K562 (cell line): ENCODE measurements at regions not wholly inside any gene's neighbourhood (a gene's known extent, or its start where the extent isn't known, plus 50 kb on each side); places are given as distances from the start of the nearest gene placed in this dataset.

Source experiments
- ATAC-seq: fragments of 200-7000 bp; cut with Tn5 transposase; 3 replicates; pipeline ENCODE4 v1.9.1; 2020; ENCODE audit warnings: moderate library complexity
- BruUV-seq: library from RNA; stranded (reverse); fragments of 400-500 nt; replicated peaks from 2 replicates; lab custom pipeline; 2021; lab: Mats Ljungman, UMichigan
- CTCF ChIA-PET: fragments of 300-600 bp; formaldehyde crosslinking; extraction: SDS; loops from one replicate; lab custom pipeline; 2021; ENCODE audit warnings: low intra/inter-chr PET ratio; lab: Yijun Ruan, JAX
- POLR2A ChIA-PET: fragments of 300-600, 350-650 bp; sonication (Branson Sonifier 250); formaldehyde crosslinking; extraction: SDS; loops from one replicate; lab custom pipeline; 2021; ENCODE audit warnings: antibody characterized with exemption, inconsistent platforms; lab: Yijun Ruan, JAX
- DNase-seq, 4 experiments: peaks; one replicate each; pipeline versions ENCODE4 v3.0.0 to v3.0.0-alpha.2; 2011 to 2018; ENCODE audit warnings: low spot score in 3 of 4, mixed read lengths in 3 of 4; ENCODE audit errors: extremely low read depth in 1 of 4
- FAIRE-seq: peaks from 2 replicates; lab custom pipeline; 2011; peaks lifted over from hg19 to GRCh38; lab: Jason Lieb, UNC
- H2AFZ ChIP-seq: 2 replicates; pipeline ENCODE4 v1.6.0; 2011; ENCODE audit warnings: low read depth, low read length, control low read depth, inconsistent platforms
- H3K27ac ChIP-seq: fragments of 200-600 bp; 3 replicates; pipeline ENCODE4 v1.8.0; 2011; ENCODE audit warnings: low read depth, mild to moderate bottlenecking, control low read depth, inconsistent platforms, low read length, moderate library complexity, mixed read lengths; ENCODE audit errors: extremely low read depth
- H3K27me3 ChIP-seq, 2 experiments: fragments of 300-600 bp in 1 of 2; 2 replicates in 1 of 2; 3 replicates in 1 of 2; pipeline versions ENCODE4 v1.6.0 to v1.8.0; 2011; ENCODE audit warnings: inconsistent platforms in 2 of 2, low read length in 2 of 2, mild to moderate bottlenecking in 1 of 2, mixed read lengths in 1 of 2, moderate library complexity in 1 of 2; ENCODE audit not compliant: control insufficient read depth in 2 of 2, insufficient read depth in 2 of 2
- H3K36me3 ChIP-seq: fragments of 300-600 bp; 3 replicates; pipeline ENCODE4 v1.8.0; 2011; ENCODE audit warnings: mild to moderate bottlenecking, low read length, inconsistent platforms; ENCODE audit not compliant: control insufficient read depth, insufficient read depth
- H3K4me1 ChIP-seq, 2 experiments: fragments of 200-600 bp in 1 of 2; replicated peaks in 1 of 2; 2 replicates in 1 of 2; 3 replicates in 1 of 2; pipeline versions ENCODE4 v1.5.1 to v1.8.0; 2011; ENCODE audit warnings: inconsistent platforms in 2 of 2, low read length in 2 of 2, mild to moderate bottlenecking in 1 of 2, mixed read lengths in 1 of 2, moderate library complexity in 1 of 2; ENCODE audit not compliant: control insufficient read depth in 2 of 2, insufficient read depth in 2 of 2
- H3K4me2 ChIP-seq: 2 replicates; pipeline ENCODE4 v1.6.1; 2011; ENCODE audit warnings: low read length, control low read depth, inconsistent platforms, mixed read lengths; ENCODE audit not compliant: insufficient read depth
- H3K4me3 ChIP-seq: fragments of 200-600 bp; sonication (generic), shearing (Covaris generic); 2 replicates; pipeline ENCODE4 v1.5.1; 2016; ENCODE audit warnings: control low read depth, inconsistent platforms
- H3K79me2 ChIP-seq: fragments of 200-600 bp; 3 replicates; pipeline ENCODE4 v1.8.0; 2011; ENCODE audit warnings: low read length, inconsistent platforms; ENCODE audit not compliant: control insufficient read depth, insufficient read depth
- H3K9ac ChIP-seq, 2 experiments: 2 replicates each; pipeline versions ENCODE4 v1.6.0 to v1.6.1; 2011; ENCODE audit warnings: low read depth in 2 of 2, low read length in 2 of 2, control low read depth in 1 of 2, inconsistent platforms in 1 of 2, mild to moderate bottlenecking in 1 of 2, mixed read lengths in 1 of 2; ENCODE audit not compliant: insufficient read depth in 1 of 2
- H3K9me1 ChIP-seq: one replicate; pipeline ENCODE4 v1.6.0; 2011; ENCODE audit warnings: inconsistent platforms, mild to moderate bottlenecking, low read length, moderate library complexity; ENCODE audit not compliant: control insufficient read depth, insufficient read depth
- H3K9me3 ChIP-seq: replicated peaks from 2 replicates; pipeline ENCODE4 v1.5.1; 2011; ENCODE audit warnings: low read depth, low read length, inconsistent platforms; ENCODE audit not compliant: control insufficient read depth, insufficient read depth
- H4K20me1 ChIP-seq: replicated peaks from 2 replicates; pipeline ENCODE4 v1.6.1; 2011; ENCODE audit warnings: low read length, inconsistent platforms, mixed read lengths; ENCODE audit not compliant: control insufficient read depth, insufficient read depth
- CBX2 ChIP-seq: fragments of 200-600 bp; sonication (generic); IDR thresholded peaks from one replicate; pipeline ENCODE4 v1.6.1; 2012; ENCODE audit warnings: mild to moderate bottlenecking, low read length, inconsistent platforms; ENCODE audit not compliant: insufficient read depth, poor library complexity, severe bottlenecking
- HDAC2 ChIP-seq: fragments of 450-650 bp; IDR thresholded peaks from 2 replicates; pipeline ENCODE4 v1.6.1; 2016; ENCODE audit warnings: mild to moderate bottlenecking
- HDAC8 ChIP-seq: fragments of 450-650 bp; IDR thresholded peaks from 2 replicates; pipeline ENCODE4 v1.6.1; 2016; ENCODE audit warnings: mild to moderate bottlenecking, missing genetic modification characterization, moderate library complexity, missing compliant biosample characterization
- KAT8 ChIP-seq: fragments of 450-650 bp; IDR thresholded peaks from 2 replicates; pipeline ENCODE4 v1.6.1; 2016; ENCODE audit warnings: low read depth, mild to moderate bottlenecking
- KDM1A ChIP-seq, 2 experiments: fragments of 450-650 bp; IDR thresholded peaks; 2 replicates each; pipeline ENCODE4 v1.6.1; 2016; ENCODE audit warnings: mild to moderate bottlenecking in 2 of 2
- MTA1 ChIP-seq: fragments of 450-650 bp; IDR thresholded peaks from 2 replicates; pipeline ENCODE4 v1.6.1; 2017; ENCODE audit warnings: borderline replicate concordance
- PYGO2 ChIP-seq: fragments of 450-650 bp; IDR thresholded peaks from 2 replicates; pipeline ENCODE4 v1.6.1; 2016; ENCODE audit warnings: mild to moderate bottlenecking, missing genetic modification characterization, moderate library complexity, missing compliant biosample characterization
- SAP30 ChIP-seq: fragments of 200-600 bp; sonication (generic); IDR thresholded peaks from 2 replicates; pipeline ENCODE4 v1.6.1; 2012; ENCODE audit warnings: borderline replicate concordance, low read depth, mild to moderate bottlenecking, moderate library complexity, low read length, control low read depth, inconsistent platforms; ENCODE audit not compliant: insufficient read depth, poor library complexity, severe bottlenecking
- TFAM ChIP-seq: fragments of 250-450 bp; sonication (Bioruptor Pico); conservative IDR thresholded peaks from 2 replicates; pipeline ENCODE4 v1.5.0; 2021; ENCODE audit warnings: mild to moderate bottlenecking, moderate library complexity
- ZNF583 ChIP-seq: fragments of 250-450 bp; sonication (Bioruptor Pico); IDR thresholded peaks from 2 replicates; pipeline ENCODE4 v1.4.0; 2020
- ZNF644 ChIP-seq: fragments of 200-800 bp; sonication (Bioruptor generic); IDR thresholded peaks from 2 replicates; pipeline ENCODE4 v1.6.1; 2016; ENCODE audit warnings: low read depth, missing genetic modification characterization, missing compliant biosample characterization
- ZNF785 ChIP-seq: fragments of 250-450 bp; sonication (Bioruptor Pico); IDR thresholded peaks from 2 replicates; pipeline ENCODE4 v1.4.0; 2020; ENCODE audit warnings: mild to moderate bottlenecking
- ZSCAN32 ChIP-seq: fragments of 450-650 bp; formaldehyde crosslinking; IDR thresholded peaks from 2 replicates; pipeline ENCODE4 v1.4.0; 2020; ENCODE audit warnings: mild to moderate bottlenecking, moderate library complexity
- WGBS: fragments of 100-300 bp; shearing (Covaris generic); methylation state at CpG from one replicate; pipeline ENCODE4 v1.1.6; 2016; ENCODE audit warnings: low coverage, mixed read lengths; ENCODE audit not compliant: insufficient coverage; ENCODE audit errors: missing lambda C conversion rate; 5-methylcytosine and 5-hydroxymethylcytosine counted together
- in situ Hi-C: fragments of 300-500 bp; cut with MboI; formaldehyde crosslinking; loops from 4 replicates; pipeline ENCODE4 v1.15.0; 2018; ENCODE audit warnings: inconsistent platforms, mixed read lengths
- intact Hi-C: fragments of 100-400 bp; cut with micrococcal nuclease; formaldehyde crosslinking; loops from 2 replicates; pipeline ENCODE4 v1.14.2; 2022
- TF ChIP-seq, protein P1 (sequence below), 3 experiments: IDR thresholded peaks in 2 of 3; conservative IDR thresholded peaks in 1 of 3; 2 replicates each; pipeline ENCODE4 v1.5.1; 2011 to 2012; ENCODE audit warnings: low read length in 3 of 3, mild to moderate bottlenecking in 3 of 3, control low read depth in 2 of 3, improper control_type of control experiment in 1 of 3, inconsistent platforms in 1 of 3, low read depth in 1 of 3, mixed read lengths in 1 of 3, moderate library complexity in 1 of 3; ENCODE audit not compliant: insufficient read depth in 2 of 3
- TF ChIP-seq, protein P2 (sequence below), 2 experiments: fragments of 150-350 bp in 1 of 2; IDR thresholded peaks; 2 replicates each; pipeline ENCODE4 v1.6.1; 2012 to 2016; ENCODE audit warnings: low read depth in 2 of 2, low read length in 2 of 2, mild to moderate bottlenecking in 1 of 2, moderate library complexity in 1 of 2

DNA sequence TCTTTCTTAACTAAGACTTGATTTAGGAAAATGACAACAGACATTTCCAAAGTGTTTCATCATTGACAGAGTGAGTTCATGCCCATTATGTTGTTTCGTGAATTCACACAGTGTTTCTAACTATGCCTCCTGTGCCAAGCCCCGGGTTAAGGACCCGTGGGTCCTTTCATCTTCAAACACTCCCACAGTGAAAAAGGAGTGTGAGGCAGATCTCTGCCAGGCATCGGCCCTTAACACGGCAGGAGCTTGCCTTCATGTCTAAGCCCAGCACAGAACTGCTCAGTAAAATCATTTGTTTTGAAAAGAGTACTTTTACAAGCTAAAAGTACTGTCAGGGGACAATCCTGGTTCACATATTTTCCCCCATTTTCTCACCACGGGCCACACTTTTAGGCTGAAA is 80.0 kb upstream of the FOXB1 start:
- no peak for TF ChIP-seq ZNF583 (CRISPR knock-in tag)
- no peak for TF ChIP-seq TFAM (CRISPR knock-in tag)
- TF ChIP-seq, protein P1, sequence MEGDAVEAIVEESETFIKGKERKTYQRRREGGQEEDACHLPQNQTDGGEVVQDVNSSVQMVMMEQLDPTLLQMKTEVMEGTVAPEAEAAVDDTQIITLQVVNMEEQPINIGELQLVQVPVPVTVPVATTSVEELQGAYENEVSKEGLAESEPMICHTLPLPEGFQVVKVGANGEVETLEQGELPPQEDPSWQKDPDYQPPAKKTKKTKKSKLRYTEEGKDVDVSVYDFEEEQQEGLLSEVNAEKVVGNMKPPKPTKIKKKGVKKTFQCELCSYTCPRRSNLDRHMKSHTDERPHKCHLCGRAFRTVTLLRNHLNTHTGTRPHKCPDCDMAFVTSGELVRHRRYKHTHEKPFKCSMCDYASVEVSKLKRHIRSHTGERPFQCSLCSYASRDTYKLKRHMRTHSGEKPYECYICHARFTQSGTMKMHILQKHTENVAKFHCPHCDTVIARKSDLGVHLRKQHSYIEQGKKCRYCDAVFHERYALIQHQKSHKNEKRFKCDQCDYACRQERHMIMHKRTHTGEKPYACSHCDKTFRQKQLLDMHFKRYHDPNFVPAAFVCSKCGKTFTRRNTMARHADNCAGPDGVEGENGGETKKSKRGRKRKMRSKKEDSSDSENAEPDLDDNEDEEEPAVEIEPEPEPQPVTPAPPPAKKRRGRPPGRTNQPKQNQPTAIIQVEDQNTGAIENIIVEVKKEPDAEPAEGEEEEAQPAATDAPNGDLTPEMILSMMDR (IDR thresholded peaks at IDR 0.05 in 2 of 3, conservative IDR thresholded peaks at IDR 0.05 in 1 of 3; ENCODE audit: insufficient read depth in 2 of 3, low read depth in 1 of 3, low read length in 3 of 3), result no peak
- TF ChIP-seq PYGO2 (tag), result no peak
- TF ChIP-seq ZSCAN32 (CRISPR knock-in tag), result no peak
- TF ChIP-seq ZNF644, result no peak
- TF ChIP-seq ZNF785 (CRISPR knock-in tag), result no peak
- TF ChIP-seq SAP30, result no peak
- TF ChIP-seq, protein P2, sequence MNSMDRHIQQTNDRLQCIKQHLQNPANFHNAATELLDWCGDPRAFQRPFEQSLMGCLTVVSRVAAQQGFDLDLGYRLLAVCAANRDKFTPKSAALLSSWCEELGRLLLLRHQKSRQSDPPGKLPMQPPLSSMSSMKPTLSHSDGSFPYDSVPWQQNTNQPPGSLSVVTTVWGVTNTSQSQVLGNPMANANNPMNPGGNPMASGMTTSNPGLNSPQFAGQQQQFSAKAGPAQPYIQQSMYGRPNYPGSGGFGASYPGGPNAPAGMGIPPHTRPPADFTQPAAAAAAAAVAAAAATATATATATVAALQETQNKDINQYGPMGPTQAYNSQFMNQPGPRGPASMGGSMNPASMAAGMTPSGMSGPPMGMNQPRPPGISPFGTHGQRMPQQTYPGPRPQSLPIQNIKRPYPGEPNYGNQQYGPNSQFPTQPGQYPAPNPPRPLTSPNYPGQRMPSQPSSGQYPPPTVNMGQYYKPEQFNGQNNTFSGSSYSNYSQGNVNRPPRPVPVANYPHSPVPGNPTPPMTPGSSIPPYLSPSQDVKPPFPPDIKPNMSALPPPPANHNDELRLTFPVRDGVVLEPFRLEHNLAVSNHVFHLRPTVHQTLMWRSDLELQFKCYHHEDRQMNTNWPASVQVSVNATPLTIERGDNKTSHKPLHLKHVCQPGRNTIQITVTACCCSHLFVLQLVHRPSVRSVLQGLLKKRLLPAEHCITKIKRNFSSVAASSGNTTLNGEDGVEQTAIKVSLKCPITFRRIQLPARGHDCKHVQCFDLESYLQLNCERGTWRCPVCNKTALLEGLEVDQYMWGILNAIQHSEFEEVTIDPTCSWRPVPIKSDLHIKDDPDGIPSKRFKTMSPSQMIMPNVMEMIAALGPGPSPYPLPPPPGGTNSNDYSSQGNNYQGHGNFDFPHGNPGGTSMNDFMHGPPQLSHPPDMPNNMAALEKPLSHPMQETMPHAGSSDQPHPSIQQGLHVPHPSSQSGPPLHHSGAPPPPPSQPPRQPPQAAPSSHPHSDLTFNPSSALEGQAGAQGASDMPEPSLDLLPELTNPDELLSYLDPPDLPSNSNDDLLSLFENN (IDR thresholded peaks at IDR 0.05; ENCODE audit: low read depth in 2 of 2, low read length in 2 of 2), result no peak
- no peak for TF ChIP-seq HDAC8 (tag)
- TF ChIP-seq CBX2, result no peak
- no peak for TF ChIP-seq KAT8
- no peak for TF ChIP-seq MTA1
- no peak for TF ChIP-seq KDM1A (IDR thresholded peaks at IDR 0.05)
- no peak for TF ChIP-seq HDAC2
- no peak overlapping the region for H3K27ac ChIP-seq
- H3K79me2 ChIP-seq, result no peaks in the 10 kb centered on the region
- no peak for FAIRE-seq
- H3K9ac ChIP-seq, result no peak overlapping the region
- ChIA-PET CTCF (no interaction called here), POLR2A (interaction anchor here (0.6 kb wide), 2 partner anchors 71 to 368 kb away, joined by 3 to 4 read pairs; no protein-coding TSS in a partner anchor)
- H3K4me2 ChIP-seq, result no peak overlapping the region
- H3K9me1 ChIP-seq, result no peaks in the 10 kb centered on the region
- ATAC-seq, result no peak
- H3K4me1 ChIP-seq, result no peaks in the 10 kb centered on the region
- BruUV-seq, result no TSS peak
- no peaks in the 10 kb centered on the region for H4K20me1 ChIP-seq
- H3K4me3 ChIP-seq, result no peak overlapping the region
- no peak overlapping the region for H2AFZ ChIP-seq
- H3K27me3 ChIP-seq, result peaks cover 0 to 7% of the 10 kb centered on the region in 2 experiments; a peak in 3 of 5 replicates
- 0% methylated on average over 6 of the region's 6 CpGs for WGBS
- in situ Hi-C loops, result no loop called here
- intact Hi-C loops, result no loop called here
- no peak for DNase-seq
- no peaks in the 10 kb centered on the region for H3K9me3 ChIP-seq
- no peaks in the 10 kb centered on the region for H3K36me3 ChIP-seq
